IPS DF 6.9 (cell line): ENCODE measurements at regions not wholly inside any gene's neighbourhood (a gene's known extent, or its start where the extent isn't known, plus 50 kb on each side); places are given as distances from the start of the nearest gene placed in this dataset.

Experiments used
- DNase-seq: peaks from one replicate; pipeline ENCODE4 v3.0.0-alpha.2; 2013; ENCODE audit warnings: low read depth, low spot score
- H3K27ac ChIP-seq: one replicate; pipeline ENCODE4 v1.5.1; 2013; ENCODE audit warnings: low read length, control low read depth
- H3K27me3 ChIP-seq: 2 replicates; pipeline ENCODE4 v1.6.1; 2013; ENCODE audit warnings: mild to moderate bottlenecking, low read length; ENCODE audit not compliant: control insufficient read depth, insufficient read depth
- H3K36me3 ChIP-seq: 2 replicates; pipeline ENCODE4 v1.6.1; 2013; ENCODE audit warnings: low read length; ENCODE audit not compliant: control insufficient read depth, insufficient read depth
- H3K4me1 ChIP-seq: 2 replicates; pipeline ENCODE4 v1.6.1; 2013; ENCODE audit warnings: low read length; ENCODE audit not compliant: control insufficient read depth, insufficient read depth
- H3K4me3 ChIP-seq: 2 replicates; pipeline ENCODE4 v1.5.1; 2013; ENCODE audit warnings: mild to moderate bottlenecking, low read length
- H3K9me3 ChIP-seq: 2 replicates; pipeline ENCODE4 v1.6.1; 2013; ENCODE audit warnings: low read length, inconsistent platforms; ENCODE audit not compliant: control insufficient read depth, insufficient read depth
- WGBS: extraction: QIAGEN DNeasy Blood & Tissue Kit; methylation state at CpG from one replicate; pipeline ENCODE4 v1.1.7; 2013; ENCODE audit warnings: mixed read lengths, missing lambda C conversion rate; ENCODE audit not compliant: insufficient read length, insufficient coverage; 5-methylcytosine and 5-hydroxymethylcytosine counted together

GRCh38 chr2:106977717-106978116, 91.8 kb upstream of the ST6GAL2 start:
- Histone ChIP-seq H3K4me3 (no peak overlapping the region), H3K27ac (no peak overlapping the region), H3K36me3 (no peaks in the 10 kb centered on the region), H3K9me3 (no peaks in the 10 kb centered on the region), H3K4me1 (no peaks in the 10 kb centered on the region), H3K27me3 (no peaks in the 10 kb centered on the region)
- DNase-seq: no peak
- WGBS: no CpG with 5 or more reads among the region's 3 CpGs

GRCh38 chr2:106978647-106979046, 92.7 kb upstream of the ST6GAL2 start:
- WGBS: no CpG with 5 or more reads among the region's 13 CpGs
- no peaks in the 10 kb centered on the region for H3K36me3 ChIP-seq
- DNase-seq: no peak
- H3K4me1 ChIP-seq: no peaks in the 10 kb centered on the region
- H3K27ac ChIP-seq: no peak overlapping the region
- no peak overlapping the region for H3K4me3 ChIP-seq
- no peaks in the 10 kb centered on the region for H3K27me3 ChIP-seq
- no peaks in the 10 kb centered on the region for H3K9me3 ChIP-seq

GRCh38 chr2:106981491-106981890, 95.5 kb upstream of the ST6GAL2 start:
- Histone ChIP-seq H3K36me3 (no peaks in the 10 kb centered on the region), H3K4me1 (no peaks in the 10 kb centered on the region), H3K27ac (no peak overlapping the region), H3K27me3 (no peaks in the 10 kb centered on the region), H3K4me3 (no peak overlapping the region), H3K9me3 (no peaks in the 10 kb centered on the region)
- no CpG with 5 or more reads among the region's 1 CpG for WGBS
- no peak for DNase-seq

- DNase-seq: no peak
- H3K27me3 ChIP-seq: no peaks in the 10 kb centered on the region
- H3K4me1 ChIP-seq: no peaks in the 10 kb centered on the region
- H3K27ac ChIP-seq: no peak overlapping the region
- no peaks in the 10 kb centered on the region for H3K9me3 ChIP-seq
- H3K36me3 ChIP-seq: no peaks in the 10 kb centered on the region
- H3K4me3 ChIP-seq: no peak overlapping the region
- WGBS: no CpG with 5 or more reads among the region's 1 CpG
Observed at GRCh38 chr2:106982350-106982749, 96.4 kb upstream of the ST6GAL2 start.

- no peak overlapping the region for H3K27ac ChIP-seq
- H3K36me3 ChIP-seq: no peaks in the 10 kb centered on the region
- no peaks in the 10 kb centered on the region for H3K9me3 ChIP-seq
- no peak for DNase-seq
- H3K4me1 ChIP-seq: no peaks in the 10 kb centered on the region
- H3K4me3 ChIP-seq: no peak overlapping the region
- WGBS: no CpG with 5 or more reads among the region's 4 CpGs
- no peaks in the 10 kb centered on the region for H3K27me3 ChIP-seq
Observed at GRCh38 chr2:106983305-106983704, 97.3 kb upstream of the ST6GAL2 start.

GRCh38 chr2:106988361-106988760, 102.4 kb upstream of the ST6GAL2 start:
- Histone ChIP-seq H3K4me3 (no peak overlapping the region), H3K36me3 (no peaks in the 10 kb centered on the region), H3K27me3 (no peaks in the 10 kb centered on the region), H3K4me1 (no peaks in the 10 kb centered on the region), H3K9me3 (no peaks in the 10 kb centered on the region), H3K27ac (no peak overlapping the region)
- WGBS: no CpG with 5 or more reads among the region's 1 CpG
- no peak for DNase-seq

GRCh38 chr2:106990297-106990696, 104.3 kb upstream of the ST6GAL2 start:
- H3K9me3 ChIP-seq: no peaks in the 10 kb centered on the region
- H3K4me3 ChIP-seq: no peak overlapping the region
- no peaks in the 10 kb centered on the region for H3K36me3 ChIP-seq
- WGBS: no CpG with 5 or more reads among the region's 3 CpGs
- H3K27me3 ChIP-seq: no peaks in the 10 kb centered on the region
- no peaks in the 10 kb centered on the region for H3K4me1 ChIP-seq
- no peak overlapping the region for H3K27ac ChIP-seq
- DNase-seq: no peak

- no peak overlapping the region for H3K4me3 ChIP-seq
- no peaks in the 10 kb centered on the region for H3K4me1 ChIP-seq
- no peak for DNase-seq
- no peaks in the 10 kb centered on the region for H3K9me3 ChIP-seq
- H3K27me3 ChIP-seq: no peaks in the 10 kb centered on the region
- no CpG with 5 or more reads among the region's 2 CpGs for WGBS
- H3K27ac ChIP-seq: no peak overlapping the region
- no peaks in the 10 kb centered on the region for H3K36me3 ChIP-seq
Observed at GRCh38 chr2:106991866-106992265, 105.9 kb upstream of the ST6GAL2 start.

GRCh38 chr2:106995556-106995955, 109.6 kb upstream of the ST6GAL2 start:
- H3K9me3 ChIP-seq: no peaks in the 10 kb centered on the region

GRCh38 chr2:106996171-106996769, 110.3 kb upstream of the ST6GAL2 start:
- WGBS: no CpG with 5 or more reads among the region's 11 CpGs
- Histone ChIP-seq H3K4me1 (no peaks in the 10 kb centered on the region), H3K4me3 (no peak overlapping the region), H3K27ac (no peak overlapping the region), H3K9me3 (no peaks in the 10 kb centered on the region), H3K27me3 (no peaks in the 10 kb centered on the region), H3K36me3 (no peaks in the 10 kb centered on the region)
- no peak for DNase-seq

More at GRCh38 chr2:106995556-106995955, 109.6 kb upstream of the ST6GAL2 start:
- WGBS: no CpG with 5 or more reads among the region's 7 CpGs
- Histone ChIP-seq H3K4me3 (no peak overlapping the region), H3K36me3 (no peaks in the 10 kb centered on the region), H3K4me1 (no peaks in the 10 kb centered on the region), H3K27ac (no peak overlapping the region), H3K27me3 (no peaks in the 10 kb centered on the region)
- no peak for DNase-seq

- Histone ChIP-seq H3K27ac (no peak overlapping the region), H3K4me1 (no peaks in the 10 kb centered on the region), H3K27me3 (no peaks in the 10 kb centered on the region), H3K4me3 (no peak overlapping the region), H3K9me3 (no peaks in the 10 kb centered on the region), H3K36me3 (no peaks in the 10 kb centered on the region)
- no CpG with 5 or more reads among the region's 3 CpGs for WGBS
- no peak for DNase-seq
Observed at GRCh38 chr2:106997204-106997603, 111.2 kb upstream of the ST6GAL2 start.
